ENCODE measurements at regions not wholly inside any gene's neighbourhood (a gene's known extent, or its start where the extent isn't known, plus 50 kb on each side); places are given as distances from the start of the nearest gene placed in this dataset.

GRCh38 chr7:1380821-1381580 is 78.3 kb downstream of the MICALL2 start:
- no peak for DNase-seq

DNA sequence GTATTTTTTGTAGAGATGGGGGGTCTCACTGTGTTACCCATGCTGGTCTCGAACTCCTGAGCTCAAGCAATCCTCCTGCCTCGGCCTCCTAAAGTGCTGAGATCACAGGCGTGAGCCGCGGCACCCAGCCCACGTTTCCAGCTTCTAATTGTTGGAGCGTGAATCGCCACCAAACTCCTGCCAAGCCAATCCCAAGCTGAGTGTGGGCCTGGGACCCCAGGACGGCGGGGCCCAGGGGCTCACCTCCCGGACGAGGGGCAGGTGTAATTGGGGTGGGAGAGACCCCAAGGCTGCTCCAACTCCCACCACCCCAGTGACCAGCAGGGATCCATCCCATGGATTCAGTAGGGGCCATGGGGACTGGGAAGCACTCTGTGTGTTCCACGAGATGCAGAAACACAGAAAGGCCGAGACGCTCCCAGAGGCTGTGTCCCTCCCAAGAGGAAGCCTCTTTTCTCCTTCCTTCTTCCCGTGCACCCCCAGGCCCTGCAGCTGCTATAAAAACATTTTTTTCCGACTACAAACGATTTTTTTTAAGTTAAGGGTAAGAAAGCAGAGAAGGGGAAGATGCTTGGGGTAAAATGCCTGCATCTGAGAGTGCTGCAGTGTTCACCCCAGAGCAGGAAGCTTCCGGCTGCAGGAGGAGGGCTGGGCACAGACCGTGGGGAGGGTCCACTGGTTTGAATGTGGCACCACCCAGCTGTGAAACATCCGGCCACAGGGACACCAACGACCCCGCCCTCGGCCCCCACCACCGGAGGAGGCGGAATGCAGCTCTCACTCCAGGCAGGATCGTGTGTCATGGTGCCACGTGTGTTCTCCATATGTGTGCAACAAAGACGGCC is 76.5 kb downstream of the MICALL2 start:
- no peak for DNase-seq

DNA sequence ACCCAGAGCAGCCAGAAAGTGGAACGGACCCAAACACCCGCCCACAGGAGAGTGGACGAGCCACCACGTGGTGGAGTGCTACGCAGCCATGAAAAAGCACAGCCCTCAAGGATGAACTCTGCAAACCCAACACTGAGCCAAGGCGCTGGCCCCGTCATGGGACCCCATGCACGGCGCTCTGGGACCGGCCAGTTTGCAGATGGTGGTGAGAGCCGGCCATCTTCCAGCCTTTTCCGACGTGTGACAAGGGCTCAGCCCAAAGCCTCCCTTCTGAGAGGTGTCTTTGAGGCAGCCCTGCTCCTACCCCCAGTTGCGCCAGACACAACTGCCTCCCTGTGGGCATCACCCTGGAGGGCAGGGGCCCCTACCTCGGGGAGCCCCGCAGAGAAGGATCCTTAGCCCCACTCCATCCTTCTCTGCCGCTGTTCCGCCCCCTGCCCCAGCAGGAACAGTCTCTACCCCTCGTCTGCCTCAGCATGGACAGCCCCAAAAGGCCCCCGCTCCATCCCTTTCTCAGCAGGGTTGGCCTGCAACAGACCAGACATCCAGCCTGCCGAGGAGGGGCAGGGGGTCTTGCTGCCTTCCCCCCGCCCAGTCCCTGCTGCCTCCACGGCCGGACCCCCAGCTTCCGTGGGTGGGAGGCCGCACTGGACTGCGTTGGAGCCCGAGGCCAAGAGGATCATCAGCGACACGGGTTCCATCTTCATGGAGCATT is 75.7 kb downstream of the MICALL2 start:
- no peak for DNase-seq

DNA sequence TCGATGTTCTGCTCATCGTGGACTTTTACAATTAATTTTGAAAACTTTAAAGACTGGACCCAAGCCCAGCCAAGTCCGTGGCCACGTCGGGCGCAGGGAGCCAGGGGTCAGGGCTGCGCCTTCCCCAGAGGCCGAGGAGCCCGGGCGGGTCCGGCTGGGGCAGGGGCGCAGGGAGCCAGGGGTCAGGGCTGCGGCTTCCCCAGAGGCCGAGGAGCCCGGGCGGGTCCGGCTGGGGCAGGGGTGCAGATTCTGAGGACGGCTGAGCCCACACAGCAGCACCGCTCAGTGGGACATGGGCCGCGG is 75.2 kb downstream of the MICALL2 start:
- DNase-seq = no peak
